ENCODE measurements at regions not wholly inside any gene's neighbourhood (a gene's known extent, or its start where the extent isn't known, plus 50 kb on each side); places are given as distances from the start of the nearest gene placed in this dataset.

GRCh38 chr3:7924228-7924627, 577.4 kb upstream of the LMCD1 start:
- Histone ChIP-seq H3K27ac (no peak overlapping the region), H2AFZ (no peak overlapping the region), H3K9me3 (ENCODE audit: low read depth) (no peaks in the 10 kb centered on the region), H3K4me2 (ENCODE audit: unreplicated experiment) (no peak overlapping the region), H3K9me2 (ENCODE audit: insufficient read depth) (no peaks in the 10 kb centered on the region), H3K27me3 (replicated peaks; ENCODE audit: insufficient read depth) (no peaks in the 10 kb centered on the region), H3K36me3 (ENCODE audit: low read depth) (no peaks in the 10 kb centered on the region), H3F3A (ENCODE audit: insufficient read depth) (no peaks in the 10 kb centered on the region), H3K4me3 (no peak overlapping the region), H4K20me1 (ENCODE audit: insufficient read depth) (no peaks in the 10 kb centered on the region), H3K4me1 (ENCODE audit: insufficient read depth) (no peaks in the 10 kb centered on the region), H3K79me2 (ENCODE audit: insufficient read depth) (no peaks in the 10 kb centered on the region), H3K9ac (no peak overlapping the region)
- no peak for TF ChIP-seq EZH2phosphoT487 (IDR thresholded peaks at IDR 0.05; ENCODE audit: insufficient read depth, low read depth)
- TF ChIP-seq EZH2 (IDR thresholded peaks at IDR 0.05; ENCODE audit: insufficient read depth, poor library complexity, severe bottlenecking): no peak
- no peak for DNase-seq
- in situ Hi-C loops (cut with MboI): no loop called here
- 5 to 7% methylated on average over 2 of the region's 2 CpGs for WGBS, 2 experiments (ENCODE audit: low coverage in 1 of 2, low lambda C conversion rate in 2 of 2, missing lambda C conversion rate in 2 of 2)

- Histone ChIP-seq H4K20me1 (ENCODE audit: insufficient read depth) (no peaks in the 10 kb centered on the region), H3K9ac (no peak overlapping the region), H3K36me3 (ENCODE audit: low read depth) (no peaks in the 10 kb centered on the region), H3K4me2 (ENCODE audit: unreplicated experiment) (no peak overlapping the region), H3K27ac (no peak overlapping the region), H2AFZ (no peak overlapping the region), H3K79me2 (ENCODE audit: insufficient read depth) (no peaks in the 10 kb centered on the region), H3K9me3 (ENCODE audit: low read depth) (no peaks in the 10 kb centered on the region), H3K27me3 (replicated peaks; ENCODE audit: insufficient read depth) (no peaks in the 10 kb centered on the region), H3K4me1 (ENCODE audit: insufficient read depth) (no peaks in the 10 kb centered on the region), H3F3A (ENCODE audit: insufficient read depth) (no peaks in the 10 kb centered on the region), H3K4me3 (no peak overlapping the region), H3K9me2 (ENCODE audit: insufficient read depth) (no peaks in the 10 kb centered on the region)
- 9 to 11% methylated on average over 1 of the region's 1 CpG for WGBS, 2 experiments (ENCODE audit: low coverage in 1 of 2, low lambda C conversion rate in 2 of 2, missing lambda C conversion rate in 2 of 2)
- in situ Hi-C loops (cut with MboI): no loop called here
- DNase-seq: no peak
- TF ChIP-seq EZH2 (IDR thresholded peaks at IDR 0.05; ENCODE audit: insufficient read depth, poor library complexity, severe bottlenecking) (no peak), EZH2phosphoT487 (IDR thresholded peaks at IDR 0.05; ENCODE audit: insufficient read depth, low read depth) (no peak)
These were observed 574.6 kb upstream of the LMCD1 start for GRCh38 chr3:7927015-7927414.

GRCh38 chr3:7927864-7928263, 573.8 kb upstream of the LMCD1 start:
- H4K20me1 ChIP-seq (ENCODE audit: insufficient read depth): no peaks in the 10 kb centered on the region

GRCh38 chr3:7929319-7929889, 572.2 kb upstream of the LMCD1 start:
- no peaks in the 10 kb centered on the region for H3F3A ChIP-seq (ENCODE audit: insufficient read depth)
- WGBS, 2 experiments (ENCODE audit: low coverage in 1 of 2, low lambda C conversion rate in 2 of 2, missing lambda C conversion rate in 2 of 2): 0 to 4% methylated on average over 2 of the region's 2 CpGs
- no peaks in the 10 kb centered on the region for H3K36me3 ChIP-seq (ENCODE audit: low read depth)

More at GRCh38 chr3:7927864-7928263, 573.8 kb upstream of the LMCD1 start:
- Histone ChIP-seq H3K27ac (no peak overlapping the region), H3F3A (ENCODE audit: insufficient read depth) (no peaks in the 10 kb centered on the region), H3K4me1 (ENCODE audit: insufficient read depth) (no peaks in the 10 kb centered on the region), H3K9me3 (ENCODE audit: low read depth) (no peaks in the 10 kb centered on the region), H3K4me3 (no peak overlapping the region), H3K79me2 (ENCODE audit: insufficient read depth) (no peaks in the 10 kb centered on the region), H3K9ac (no peak overlapping the region), H3K36me3 (ENCODE audit: low read depth) (no peaks in the 10 kb centered on the region), H3K27me3 (replicated peaks; ENCODE audit: insufficient read depth) (no peaks in the 10 kb centered on the region), H3K4me2 (ENCODE audit: unreplicated experiment) (no peak overlapping the region), H2AFZ (no peak overlapping the region), H3K9me2 (ENCODE audit: insufficient read depth) (no peaks in the 10 kb centered on the region)
- DNase-seq: no peak
- TF ChIP-seq EZH2phosphoT487 (IDR thresholded peaks at IDR 0.05; ENCODE audit: insufficient read depth, low read depth) (no peak), EZH2 (IDR thresholded peaks at IDR 0.05; ENCODE audit: insufficient read depth, poor library complexity, severe bottlenecking) (no peak)
- in situ Hi-C loops (cut with MboI): no loop called here

GRCh38 chr3:7934362-7934761, 567.3 kb upstream of the LMCD1 start:
- H3K4me2 ChIP-seq (ENCODE audit: unreplicated experiment): no peak overlapping the region
- in situ Hi-C loops (cut with MboI): no loop called here
- no peaks in the 10 kb centered on the region for H3K79me2 ChIP-seq (ENCODE audit: insufficient read depth)
- TF ChIP-seq EZH2 (IDR thresholded peaks at IDR 0.05; ENCODE audit: insufficient read depth, poor library complexity, severe bottlenecking): no peak
- TF ChIP-seq EZH2phosphoT487 (IDR thresholded peaks at IDR 0.05; ENCODE audit: insufficient read depth, low read depth): no peak
- WGBS, 2 experiments (ENCODE audit: low coverage in 1 of 2, low lambda C conversion rate in 2 of 2, missing lambda C conversion rate in 2 of 2): 6 to 14% methylated on average over 2 of the region's 2 CpGs
- no peaks in the 10 kb centered on the region for H3F3A ChIP-seq (ENCODE audit: insufficient read depth)
- no peak overlapping the region for H2AFZ ChIP-seq
- no peaks in the 10 kb centered on the region for H3K9me3 ChIP-seq (ENCODE audit: low read depth)
- H3K4me1 ChIP-seq (ENCODE audit: insufficient read depth): no peaks in the 10 kb centered on the region
- H4K20me1 ChIP-seq (ENCODE audit: insufficient read depth): no peaks in the 10 kb centered on the region
- no peak overlapping the region for H3K9ac ChIP-seq
- no peak overlapping the region for H3K27ac ChIP-seq
- no peaks in the 10 kb centered on the region for H3K36me3 ChIP-seq (ENCODE audit: low read depth)
- no peaks in the 10 kb centered on the region for H3K9me2 ChIP-seq (ENCODE audit: insufficient read depth)
- no peak for DNase-seq
- H3K4me3 ChIP-seq: no peak overlapping the region
- H3K27me3 ChIP-seq (replicated peaks; ENCODE audit: insufficient read depth): no peaks in the 10 kb centered on the region

More at GRCh38 chr3:7929319-7929889, 572.2 kb upstream of the LMCD1 start:
- H3K27me3 ChIP-seq (replicated peaks; ENCODE audit: insufficient read depth): no peaks in the 10 kb centered on the region
- H3K4me2 ChIP-seq (ENCODE audit: unreplicated experiment): no peak overlapping the region
- H3K79me2 ChIP-seq (ENCODE audit: insufficient read depth): no peaks in the 10 kb centered on the region
- H4K20me1 ChIP-seq (ENCODE audit: insufficient read depth): no peaks in the 10 kb centered on the region
- TF ChIP-seq EZH2phosphoT487 (IDR thresholded peaks at IDR 0.05; ENCODE audit: insufficient read depth, low read depth) (no peak), EZH2 (IDR thresholded peaks at IDR 0.05; ENCODE audit: insufficient read depth, poor library complexity, severe bottlenecking) (no peak)
- H3K4me3 ChIP-seq: no peak overlapping the region
- no peaks in the 10 kb centered on the region for H3K4me1 ChIP-seq (ENCODE audit: insufficient read depth)
- H2AFZ ChIP-seq: no peak overlapping the region
- DNase-seq: no peak
- in situ Hi-C loops (cut with MboI): no loop called here
- no peaks in the 10 kb centered on the region for H3K9me3 ChIP-seq (ENCODE audit: low read depth)
- H3K27ac ChIP-seq: no peak overlapping the region
- no peak overlapping the region for H3K9ac ChIP-seq
- no peaks in the 10 kb centered on the region for H3K9me2 ChIP-seq (ENCODE audit: insufficient read depth)

All from GM23248 (cell line).